Hindlimb muscle (tissue), 1 donor: ENCODE measurements at regions not wholly inside any gene's neighbourhood (a gene's known extent, or its start where the extent isn't known, plus 50 kb on each side); places are given as distances from the start of the nearest gene placed in this dataset.
"Not testable (repeated sequence)": the region's sequence is repeated elsewhere in the genome, so short reads cannot be mapped to it uniquely, and the experiment has no call there.

Source experiments
- DNase-seq: peaks from one replicate; pipeline ENCODE4 v3.0.0-alpha.2; 2013

- DNase-seq: peak; percentile 63
Observed at GRCh38 chr7:35975851-35976454, 175.1 kb downstream of the SEPTIN7 start.

- not testable (repeated sequence) for DNase-seq
Observed at GRCh38 chr7:35978816-35979640, 174.0 kb upstream of the EEPD1 start.

- no peak for DNase-seq
Observed at GRCh38 chr7:35982600-35982999, 170.5 kb upstream of the EEPD1 start.

- DNase-seq: no peak
Observed at GRCh38 chr7:35983626-35984025, 169.4 kb upstream of the EEPD1 start.

GRCh38 chr7:35985126-35985754, 167.8 kb upstream of the EEPD1 start:
- DNase-seq: peak; percentile 77

- DNase-seq: no peak
Observed at GRCh38 chr7:35987016-35987415, 166.0 kb upstream of the EEPD1 start.

- no peak for DNase-seq
Observed at GRCh38 chr7:35988105-35988504, 164.9 kb upstream of the EEPD1 start.

- peak; percentile 86 for DNase-seq
Observed at GRCh38 chr7:35988818-35989217, 164.2 kb upstream of the EEPD1 start.

GRCh38 chr7:35991511-35992232, 161.4 kb upstream of the EEPD1 start:
- DNase-seq: no peak

- DNase-seq: no peak
Observed at GRCh38 chr7:35992436-35992835, 160.6 kb upstream of the EEPD1 start.

GRCh38 chr7:35993113-35993512, 159.9 kb upstream of the EEPD1 start:
- no peak for DNase-seq

- no peak for DNase-seq
Observed at GRCh38 chr7:35993676-35994606, 159.1 kb upstream of the EEPD1 start.

GRCh38 chr7:35995334-35995733, 157.7 kb upstream of the EEPD1 start:
- no peak for DNase-seq

GRCh38 chr7:35998481-35998880, 154.6 kb upstream of the EEPD1 start:
- no peak for DNase-seq

GRCh38 chr7:36001546-36001945, 151.5 kb upstream of the EEPD1 start:
- DNase-seq: no peak

- DNase-seq: no peak
Observed at GRCh38 chr7:36002900-36003299, 150.2 kb upstream of the EEPD1 start.

- no peak for DNase-seq
Observed at GRCh38 chr7:36003343-36003742, 149.7 kb upstream of the EEPD1 start.

GRCh38 chr7:36005293-36005692, 147.8 kb upstream of the EEPD1 start:
- no peak for DNase-seq

GRCh38 chr7:36005876-36006275, 147.2 kb upstream of the EEPD1 start:
- no peak for DNase-seq

- DNase-seq: no peak
Observed at GRCh38 chr7:36006636-36007229, 146.3 kb upstream of the EEPD1 start.
